Breast epithelium (tissue), 3 donors: ENCODE measurements at regions not wholly inside any gene's neighbourhood (a gene's known extent, or its start where the extent isn't known, plus 50 kb on each side); places are given as distances from the start of the nearest gene placed in this dataset.

Experiments used
- CTCF ChIP-seq, 3 donors: fragments of 450-650 bp; IDR thresholded peaks; one replicate each; pipeline ENCODE4 v1.5.1; 2016 to 2017; ENCODE audit warnings: antibody characterized with exemption in 3 of 3, mild to moderate bottlenecking in 3 of 3, moderate library complexity in 3 of 3
- POLR2AphosphoS5 ChIP-seq, 3 donors: sonication (generic); formaldehyde crosslinking; IDR thresholded peaks; one replicate each; pipeline ENCODE4 v1.6.1; 2017; ENCODE audit warnings: antibody characterized with exemption in 3 of 3

GRCh38 chr13:53642306-53642705 is 613.7 kb downstream of the OLFM4 start:
- no peak for TF ChIP-seq CTCF (IDR thresholded peaks at IDR 0.05)
- no peak for TF ChIP-seq POLR2AphosphoS5 (IDR thresholded peaks at IDR 0.05)
